Caco-2 (cell line): ENCODE measurements at regions not wholly inside any gene's neighbourhood (a gene's known extent, or its start where the extent isn't known, plus 50 kb on each side); places are given as distances from the start of the nearest gene placed in this dataset.

Source experiments
- BruUV-seq: library from RNA; stranded (reverse); fragments of 400-500 nt; replicated peaks from 2 replicates; lab custom pipeline; 2021; lab: Mats Ljungman, UMichigan
- CTCF ChIA-PET: fragments of 300-600 bp; sonication (Branson Sonifier 250); formaldehyde crosslinking; loops from one replicate; lab custom pipeline; 2022; ENCODE audit warnings: antibody characterized with exemption; lab: Charles Lee
- POLR2A ChIA-PET: fragments of 300-600 bp; sonication (Branson Sonifier 250); formaldehyde crosslinking; loops from one replicate; lab custom pipeline; 2022; ENCODE audit warnings: antibody characterized with exemption; lab: Charles Lee
- DNase-seq, 2 experiments: peaks; one replicate each; pipeline versions ENCODE4 v3.0.0 to v3.0.0-alpha.2; 2020 to 2022
- H3K27me3 ChIP-seq: replicated peaks from 2 replicates; pipeline ENCODE4 v1.6.0; 2011; ENCODE audit warnings: low read length; ENCODE audit not compliant: control insufficient read depth, insufficient read depth
- H3K36me3 ChIP-seq: 2 replicates; pipeline ENCODE4 v1.5.1; 2011; ENCODE audit warnings: low read length; ENCODE audit not compliant: control insufficient read depth, insufficient read depth
- H3K4me1 ChIP-seq: fragments of 250-450 bp; sonication (Bioruptor Pico); 2 replicates; pipeline ENCODE4 v1.5.1; 2020; ENCODE audit warnings: mild to moderate bottlenecking
- H3K4me3 ChIP-seq: 2 replicates; pipeline ENCODE4 v1.5.1; 2011; ENCODE audit warnings: low read depth, mild to moderate bottlenecking, control low read depth, low read length
- H3K9me3 ChIP-seq: fragments of 250-450 bp; sonication (Bioruptor Pico); 2 replicates; pipeline ENCODE4 v1.5.1; 2020; ENCODE audit warnings: mild to moderate bottlenecking, moderate library complexity
- H3K27ac Mint-ChIP-seq: one replicate; pipeline ENCODE4 v1.8.0; 2022; ENCODE audit warnings: mixed read lengths; ENCODE audit not compliant: unreplicated experiment
- H3K27me3 Mint-ChIP-seq: one replicate; pipeline ENCODE4 v1.8.0; 2022; ENCODE audit warnings: mixed read lengths; ENCODE audit not compliant: insufficient read depth, unreplicated experiment
- H3K36me3 Mint-ChIP-seq: one replicate; pipeline ENCODE4 v1.8.0; 2022; ENCODE audit warnings: mild to moderate bottlenecking, mixed read lengths; ENCODE audit not compliant: insufficient read depth, unreplicated experiment
- H3K4me1 Mint-ChIP-seq: one replicate; pipeline ENCODE4 v1.8.0; 2022; ENCODE audit warnings: low read depth, mixed read lengths; ENCODE audit not compliant: unreplicated experiment
- H3K4me3 Mint-ChIP-seq: one replicate; pipeline ENCODE4 v1.8.0; 2022; ENCODE audit warnings: mild to moderate bottlenecking, moderate library complexity, mixed read lengths; ENCODE audit not compliant: unreplicated experiment
- H3K9me3 Mint-ChIP-seq: one replicate; pipeline ENCODE4 v1.8.0; 2022; ENCODE audit warnings: mixed read lengths; ENCODE audit not compliant: unreplicated experiment
- CTCF ChIP-seq, 2 experiments: fragments of 200-600 bp in 1 of 2; IDR thresholded peaks; 1 replicate in 1 of 2; 2 replicates in 1 of 2; pipeline versions ENCODE4 v1.5.1 to v1.8.0; 2011 to 2022; ENCODE audit warnings: antibody characterized with exemption in 1 of 2, control low read depth in 1 of 2, inconsistent platforms in 1 of 2, low read depth in 1 of 2, low read length in 1 of 2, mild to moderate bottlenecking in 1 of 2, moderate library complexity in 1 of 2; ENCODE audit not compliant: insufficient read depth in 1 of 2, severe bottlenecking in 1 of 2, unreplicated experiment in 1 of 2
- intact Hi-C: fragments of 100-400 bp; cut with micrococcal nuclease; formaldehyde crosslinking; loops from one replicate; pipeline ENCODE4 v1.10.0; 2022; ENCODE audit not compliant: unreplicated experiment

GRCh38 chr2:196422361-196422760 is 217.2 kb upstream of the CCDC150 start:
- no peaks in the 10 kb centered on the region for H3K4me1 ChIP-seq
- H3K36me3 ChIP-seq = no peaks in the 10 kb centered on the region
- no peak for TF ChIP-seq CTCF (IDR thresholded peaks at IDR 0.05; ENCODE audit: insufficient read depth in 1 of 2, low read depth in 1 of 2, low read length in 1 of 2, severe bottlenecking in 1 of 2, unreplicated experiment in 1 of 2)
- no peaks in the 10 kb centered on the region for H3K4me1 Mint-ChIP-seq
- no peak overlapping the region for H3K4me3 Mint-ChIP-seq
- intact Hi-C loops = no loop called here
- no peaks in the 10 kb centered on the region for H3K9me3 ChIP-seq
- no peaks in the 10 kb centered on the region for H3K27me3 Mint-ChIP-seq
- ChIA-PET CTCF (no interaction called here), POLR2A (no interaction called here)
- H3K27me3 ChIP-seq = no peaks in the 10 kb centered on the region
- no peak overlapping the region for H3K27ac Mint-ChIP-seq
- no peaks in the 10 kb centered on the region for H3K9me3 Mint-ChIP-seq
- no peak for DNase-seq
- no peaks in the 10 kb centered on the region for H3K36me3 Mint-ChIP-seq
- no peak overlapping the region for H3K4me3 ChIP-seq
- BruUV-seq = no TSS peak

GRCh38 chr2:196426122-196426521 is 213.4 kb upstream of the CCDC150 start:
- POLR2A ChIA-PET = no interaction called here
- CTCF ChIA-PET = no interaction called here
- Mint-ChIP-seq H3K36me3 (no peaks in the 10 kb centered on the region), H3K4me3 (no peak overlapping the region), H3K9me3 (no peaks in the 10 kb centered on the region), H3K27ac (no peak overlapping the region), H3K27me3 (no peaks in the 10 kb centered on the region), H3K4me1 (no peaks in the 10 kb centered on the region)
- H3K4me1 ChIP-seq = no peaks in the 10 kb centered on the region
- TF ChIP-seq CTCF (IDR thresholded peaks at IDR 0.05; ENCODE audit: insufficient read depth in 1 of 2, low read depth in 1 of 2, low read length in 1 of 2, severe bottlenecking in 1 of 2, unreplicated experiment in 1 of 2) = no peak
- H3K9me3 ChIP-seq = no peaks in the 10 kb centered on the region
- BruUV-seq = no TSS peak
- intact Hi-C loops = no loop called here
- no peaks in the 10 kb centered on the region for H3K36me3 ChIP-seq
- no peaks in the 10 kb centered on the region for H3K27me3 ChIP-seq
- no peak for DNase-seq
- H3K4me3 ChIP-seq = no peak overlapping the region

- Mint-ChIP-seq H3K9me3 (no peaks in the 10 kb centered on the region), H3K36me3 (no peaks in the 10 kb centered on the region), H3K4me3 (no peak overlapping the region), H3K4me1 (no peaks in the 10 kb centered on the region), H3K27ac (no peak overlapping the region), H3K27me3 (no peaks in the 10 kb centered on the region)
- Histone ChIP-seq H3K4me3 (no peak overlapping the region), H3K36me3 (no peaks in the 10 kb centered on the region), H3K9me3 (no peaks in the 10 kb centered on the region), H3K27me3 (no peaks in the 10 kb centered on the region), H3K4me1 (no peaks in the 10 kb centered on the region)
- no peak for TF ChIP-seq CTCF (IDR thresholded peaks at IDR 0.05; ENCODE audit: insufficient read depth in 1 of 2, low read depth in 1 of 2, low read length in 1 of 2, severe bottlenecking in 1 of 2, unreplicated experiment in 1 of 2)
- no TSS peak for BruUV-seq
- CTCF ChIA-PET = no interaction called here
- POLR2A ChIA-PET = no interaction called here
- intact Hi-C loops = no loop called here
- DNase-seq = no peak
Measured at GRCh38 chr2:196427986-196428634, 211.4 kb upstream of the CCDC150 start.
